Liver (tissue), 8 donors: ENCODE measurements at regions not wholly inside any gene's neighbourhood (a gene's known extent, or its start where the extent isn't known, plus 50 kb on each side); places are given as distances from the start of the nearest gene placed in this dataset.

Experiments used
- DNase-seq: peaks from one replicate; pipeline ENCODE4 v3.0.0-alpha.2; 2017; ENCODE audit warnings: low spot score
- H3K27ac ChIP-seq, 2 donors: one replicate each; pipeline ENCODE4 v1.7.0; 2013; ENCODE audit warnings: inconsistent platforms in 2 of 2, low read length in 2 of 2, control low read depth in 1 of 2, low read depth in 1 of 2, mild to moderate bottlenecking in 1 of 2
- H3K27me3 ChIP-seq, 4 donors: one replicate each; pipeline versions ENCODE4 v1.6.1 to v1.7.0; 2013; ENCODE audit warnings: low read length in 3 of 4, inconsistent platforms in 1 of 4, mild to moderate bottlenecking in 1 of 4, moderate library complexity in 1 of 4; ENCODE audit not compliant: control insufficient read depth in 4 of 4, insufficient read depth in 4 of 4
- H3K36me3 ChIP-seq, 4 donors: one replicate each; pipeline versions ENCODE4 v1.6.1 to v1.7.0; 2013; ENCODE audit warnings: low read length in 3 of 4, mild to moderate bottlenecking in 3 of 4, low read depth in 1 of 4, moderate library complexity in 1 of 4; ENCODE audit not compliant: control insufficient read depth in 4 of 4, insufficient read depth in 3 of 4
- H3K4me1 ChIP-seq, 4 donors: one replicate each; pipeline versions ENCODE4 v1.6.1 to v1.7.0; 2013; ENCODE audit warnings: low read length in 3 of 4, mild to moderate bottlenecking in 3 of 4, moderate library complexity in 1 of 4; ENCODE audit not compliant: control insufficient read depth in 4 of 4, insufficient read depth in 4 of 4
- H3K4me3 ChIP-seq, 3 donors: one replicate each; pipeline versions ENCODE4 v1.6.1 to v1.7.0; 2013; ENCODE audit warnings: low read length in 3 of 3, control low read depth in 1 of 3, low read depth in 1 of 3, mild to moderate bottlenecking in 1 of 3
- H3K9ac ChIP-seq, 2 donors: one replicate each; pipeline ENCODE4 v1.7.0; 2013; ENCODE audit warnings: low read length in 2 of 2, mild to moderate bottlenecking in 2 of 2, moderate library complexity in 2 of 2, control low read depth in 1 of 2, low read depth in 1 of 2
- H3K9me3 ChIP-seq, 4 donors: one replicate each; pipeline versions ENCODE4 v1.6.1 to v1.7.0; 2013; ENCODE audit warnings: low read length in 3 of 4; ENCODE audit not compliant: control insufficient read depth in 4 of 4
- ATF3 ChIP-seq: IDR thresholded peaks from 2 replicates; pipeline ENCODE4 v1.6.1; 2016; ENCODE audit warnings: antibody characterized with exemption
- CTCF ChIP-seq: fragments of 150-350 bp; IDR thresholded peaks from 2 replicates; pipeline ENCODE4 v1.5.1; 2017; ENCODE audit warnings: improper control_type of control experiment, low read depth, low read length; ENCODE audit not compliant: missing input control
- EGR1 ChIP-seq, 2 donors: IDR thresholded peaks; 2 replicates each; pipeline ENCODE4 v1.6.1; 2016 to 2018; ENCODE audit warnings: antibody characterized with exemption in 2 of 2, low read depth in 2 of 2
- FOXA1 ChIP-seq: IDR thresholded peaks from 2 replicates; pipeline ENCODE4 v1.6.1; 2016; ENCODE audit warnings: antibody characterized with exemption
- HNF4A ChIP-seq, 2 donors: conservative IDR thresholded peaks; 2 replicates each; pipeline ENCODE4 v1.6.1; 2016; ENCODE audit warnings: antibody characterized with exemption in 2 of 2, mild to moderate bottlenecking in 2 of 2
- HNF4G ChIP-seq: IDR thresholded peaks from 2 replicates; pipeline ENCODE4 v1.6.1; 2016; ENCODE audit warnings: antibody characterized with exemption
- JUND ChIP-seq, 2 donors: IDR thresholded peaks; 2 replicates each; pipeline ENCODE4 v1.6.1; 2016; ENCODE audit warnings: antibody characterized with exemption in 2 of 2
- MAX ChIP-seq: IDR thresholded peaks from 2 replicates; pipeline ENCODE4 v1.6.1; 2016; ENCODE audit warnings: antibody characterized with exemption
- RAD21 ChIP-seq, 2 donors: IDR thresholded peaks; 2 replicates each; pipeline ENCODE4 v1.6.1; 2016; ENCODE audit warnings: antibody characterized with exemption in 2 of 2, mild to moderate bottlenecking in 2 of 2
- REST ChIP-seq: IDR thresholded peaks from 2 replicates; pipeline ENCODE4 v1.6.1; 2016; ENCODE audit warnings: antibody characterized with exemption, mild to moderate bottlenecking
- RXRA ChIP-seq, 2 donors: IDR thresholded peaks; 2 replicates each; pipeline ENCODE4 v1.6.1; 2017 to 2018; ENCODE audit warnings: antibody characterized with exemption in 2 of 2, mild to moderate bottlenecking in 1 of 2
- SP1 ChIP-seq: IDR thresholded peaks from 2 replicates; pipeline ENCODE4 v1.6.1; 2018; ENCODE audit warnings: antibody characterized with exemption, mild to moderate bottlenecking
- TAF1 ChIP-seq: conservative IDR thresholded peaks from 2 replicates; pipeline ENCODE4 v1.6.1; 2016; ENCODE audit warnings: antibody characterized with exemption, mild to moderate bottlenecking
- YY1 ChIP-seq: IDR thresholded peaks from 2 replicates; pipeline ENCODE4 v1.6.1; 2016; ENCODE audit warnings: antibody characterized with exemption, mild to moderate bottlenecking
- ZBTB33 ChIP-seq: IDR thresholded peaks from 2 replicates; pipeline ENCODE4 v1.6.1; 2016; ENCODE audit warnings: antibody characterized with exemption
- WGBS: extraction: QIAGEN DNeasy Blood & Tissue Kit; methylation state at CpG from one replicate; pipeline ENCODE4 v1.1.7; 2013; 5-methylcytosine and 5-hydroxymethylcytosine counted together
- donor health status: healthy.
- donor health status: healthy.
- donor health status: healthy.
- donor health status: healthy.
- donor health status: healthy.

GRCh38 chr4:38223782-38224236 lies 263.6 kb downstream of the PTTG2 start (continued):
- TF ChIP-seq REST = peak; percentile 59
- TF ChIP-seq RXRA (IDR thresholded peaks at IDR 0.05) = peak; percentile 64 to 68
- TF ChIP-seq HNF4A (conservative IDR thresholded peaks at IDR 0.05) = peak; percentile 50 to 54

- H3K9ac ChIP-seq = no peak overlapping the region
- H3K36me3 ChIP-seq = no peaks in the 10 kb centered on the region
- H3K4me3 ChIP-seq = no peak overlapping the region
- TF ChIP-seq YY1 (no peak), HNF4A (conservative IDR thresholded peaks at IDR 0.05) (no peak), JUND (IDR thresholded peaks at IDR 0.05) (no peak), EGR1 (IDR thresholded peaks at IDR 0.05; ENCODE audit: low read depth in 2 of 2) (no peak), HNF4G (no peak), MAX (no peak), REST (no peak), RXRA (IDR thresholded peaks at IDR 0.05) (no peak)
- H3K4me1 ChIP-seq = peaks cover 12 to 46% (median 41%) of the 10 kb centered on the region in 4 donors
- no peaks in the 10 kb centered on the region for H3K27me3 ChIP-seq
- whole genome bisulfite sequencing = 87% methylated on average over 3 of the region's 3 CpGs
- H3K27ac ChIP-seq = peak overlapping the region; percentile 48 to 76
- no peaks in the 10 kb centered on the region for H3K9me3 ChIP-seq
- no peak for DNase-seq
Measured at GRCh38 chr4:38224850-38225249, 264.7 kb downstream of the PTTG2 start.

GRCh38 chr4:38226170-38226569 lies 266.0 kb downstream of the PTTG2 start:
- H3K4me3 ChIP-seq = no peak overlapping the region
- 60% methylated on average over 2 of the region's 2 CpGs for whole genome bisulfite sequencing
- no peaks in the 10 kb centered on the region for H3K36me3 ChIP-seq
- no peaks in the 10 kb centered on the region for H3K9me3 ChIP-seq
- H3K4me1 ChIP-seq = peaks cover 12 to 46% (median 44%) of the 10 kb centered on the region in 4 donors
- no peaks in the 10 kb centered on the region for H3K27me3 ChIP-seq
- no peak for DNase-seq
- no peak overlapping the region for H3K9ac ChIP-seq
- no peak overlapping the region for H3K27ac ChIP-seq
- TF ChIP-seq ATF3 = no peak
- TF ChIP-seq SP1 = peak; percentile 43
- TF ChIP-seq HNF4A (conservative IDR thresholded peaks at IDR 0.05) = peak; percentile 22 to 52
- TF ChIP-seq JUND (IDR thresholded peaks at IDR 0.05) = no peak
- peak; percentile 84 for TF ChIP-seq YY1
- no peak for TF ChIP-seq CTCF
- no peak for TF ChIP-seq ZBTB33
- TF ChIP-seq TAF1 = no peak
- peak; percentile 62 to 64 for TF ChIP-seq RXRA (IDR thresholded peaks at IDR 0.05)
- TF ChIP-seq MAX = peak; percentile 71
- TF ChIP-seq RAD21 (IDR thresholded peaks at IDR 0.05) = peak in 1 of 2 donors; percentile 49
- no peak for TF ChIP-seq FOXA1
